GM19467 (cell line): ENCODE measurements at regions not wholly inside any gene's neighbourhood (a gene's known extent, or its start where the extent isn't known, plus 50 kb on each side); places are given as distances from the start of the nearest gene placed in this dataset.
"Not testable (repeated sequence)": the region's sequence is repeated elsewhere in the genome, so short reads cannot be mapped to it uniquely, and the experiment has no call there.

ENCODE experiments used
- ATAC-seq: cut with Tn5 transposase; IDR thresholded peaks from one replicate; pipeline ENCODE4 v1.9.1; 2021; ENCODE audit warnings: mild to moderate bottlenecking, moderate library complexity; ENCODE audit not compliant: unreplicated experiment

DNA sequence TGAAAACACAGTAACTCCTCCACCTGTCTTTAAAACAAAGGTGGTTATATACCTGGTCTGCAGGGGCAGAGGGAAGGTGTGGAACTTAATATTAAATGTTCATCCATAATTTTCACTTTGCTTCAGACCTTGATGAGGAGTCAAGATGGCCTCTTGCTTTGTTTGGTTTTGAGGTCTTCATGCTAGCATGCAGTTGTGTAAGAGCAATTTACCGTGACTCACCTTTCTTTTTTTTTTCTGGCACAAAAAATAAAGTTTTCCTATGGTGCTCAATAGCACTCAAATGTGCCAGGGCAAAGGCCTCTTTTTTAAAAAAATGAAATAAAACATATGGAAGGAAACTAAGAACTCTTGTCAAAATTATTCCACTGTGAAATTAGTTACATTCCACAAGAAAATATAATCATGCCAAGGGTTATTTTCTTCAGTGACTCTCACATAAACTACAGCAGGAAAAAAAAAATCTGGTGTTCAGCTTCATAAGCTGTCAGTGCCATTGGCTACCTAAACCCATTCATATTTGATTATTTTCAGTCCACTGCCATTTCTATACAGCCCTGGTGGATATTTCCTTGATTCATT lies 128.2 kb downstream of the SLC7A11 start:
- peak; percentile 25 for ATAC-seq

- not testable (repeated sequence) for ATAC-seq
These were observed 129.3 kb downstream of the SLC7A11 start for GRCh38 chr4:138112890-138113289.

DNA sequence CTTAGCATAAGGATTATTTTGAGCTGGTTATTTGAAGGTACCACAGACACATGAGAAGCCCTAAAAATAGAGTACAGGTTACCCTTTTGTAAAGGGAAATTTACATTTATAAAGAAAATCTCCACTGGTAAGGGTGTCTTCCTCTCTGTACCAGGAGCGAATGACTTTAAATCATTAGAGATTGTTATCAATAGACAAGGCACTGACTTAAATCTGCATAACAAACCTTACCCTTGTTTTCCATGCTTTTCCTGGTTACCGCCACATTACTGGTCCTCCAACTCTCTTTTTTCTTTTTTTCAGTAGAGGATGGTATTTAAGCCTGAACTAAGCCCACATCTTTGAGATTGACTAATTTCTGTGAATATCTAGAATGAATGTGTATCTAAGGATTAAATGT lies 129.8 kb downstream of the SLC7A11 start:
- ATAC-seq: no peak

DNA sequence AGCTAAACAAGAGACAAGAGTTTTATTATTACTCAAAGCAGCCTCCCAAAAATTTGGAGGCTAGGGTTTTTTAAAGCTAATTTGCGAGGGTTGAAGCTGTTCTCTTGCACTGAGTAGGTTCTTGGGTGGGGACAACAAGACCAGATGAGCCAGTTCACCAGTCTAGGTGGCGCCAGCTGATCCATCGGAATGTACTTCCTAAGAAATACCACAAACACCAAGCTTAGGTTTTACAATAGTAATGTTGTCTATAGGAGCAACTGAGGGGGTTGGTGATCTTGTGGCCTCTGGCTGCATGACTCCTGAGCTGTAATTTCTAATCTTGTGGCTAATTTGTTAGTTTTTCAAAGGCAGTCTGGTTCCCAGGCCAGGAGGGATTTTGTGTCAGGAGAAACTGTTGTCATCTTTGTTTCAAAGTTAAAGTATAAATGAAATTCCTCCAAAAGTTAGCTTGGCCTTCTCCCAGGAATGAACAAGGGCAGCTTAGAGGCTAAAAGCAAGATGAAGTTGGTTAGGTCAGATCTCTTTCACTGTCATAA lies 130.6 kb downstream of the SLC7A11 start:
- ATAC-seq: no peak

DNA sequence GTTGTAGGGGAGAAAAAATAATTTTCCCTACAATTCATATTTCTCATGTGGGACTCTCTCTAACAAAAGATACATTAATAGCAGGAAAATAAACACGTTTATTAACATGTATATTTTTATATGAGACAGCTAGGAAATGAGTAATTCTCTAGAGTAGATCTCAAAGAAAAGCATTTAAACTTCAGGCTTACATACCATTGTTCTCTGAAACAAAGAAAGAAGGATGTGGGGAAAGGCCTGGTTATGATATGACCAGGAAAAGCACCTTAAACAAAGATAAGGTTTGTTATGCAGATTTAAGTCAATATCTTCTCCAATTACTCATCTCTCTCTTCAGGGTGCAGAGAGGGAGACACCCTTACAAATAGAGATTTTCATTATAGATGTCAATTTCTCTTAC lies 131.3 kb downstream of the SLC7A11 start:
- no peak for ATAC-seq

DNA sequence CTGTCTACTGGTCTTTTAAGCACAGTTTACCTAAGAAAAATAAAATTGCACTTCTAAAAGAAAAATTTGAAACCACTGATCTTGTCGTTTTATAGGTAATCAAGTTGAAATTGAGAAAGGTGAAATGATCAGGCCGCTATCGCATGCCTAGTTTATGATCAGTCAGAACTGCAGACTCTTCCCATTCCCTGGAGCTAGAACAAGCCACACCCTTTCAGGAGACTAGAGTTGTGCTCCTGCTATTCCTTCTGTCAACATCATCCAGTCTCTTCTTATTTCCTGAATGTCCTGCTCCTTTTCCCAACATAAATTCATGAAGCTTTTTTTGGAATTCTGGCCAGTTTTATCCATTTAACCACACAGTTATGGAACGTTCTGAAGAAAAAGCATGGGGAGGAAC lies 135.1 kb downstream of the SLC7A11 start:
- no peak for ATAC-seq

DNA sequence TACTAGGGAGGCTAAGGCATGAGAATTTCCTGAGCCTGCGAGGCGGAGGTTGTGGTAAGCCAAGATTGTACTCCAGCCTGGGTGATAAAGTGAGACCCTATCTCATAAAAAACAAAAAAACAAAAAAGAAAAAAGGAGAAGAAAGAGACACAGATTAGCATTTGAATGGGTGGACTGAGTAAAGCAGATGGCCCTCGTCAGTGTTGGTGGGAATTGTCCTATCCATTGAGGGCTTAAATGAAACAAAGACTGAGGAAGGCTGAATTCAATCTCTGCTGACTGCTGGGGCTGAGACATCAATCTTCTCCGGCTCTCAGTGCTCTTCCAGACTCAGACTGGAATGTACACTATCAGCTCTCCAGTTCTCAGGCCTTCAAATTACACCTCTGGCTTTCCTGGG lies 136.8 kb downstream of the SLC7A11 start:
- ATAC-seq: no peak

DNA sequence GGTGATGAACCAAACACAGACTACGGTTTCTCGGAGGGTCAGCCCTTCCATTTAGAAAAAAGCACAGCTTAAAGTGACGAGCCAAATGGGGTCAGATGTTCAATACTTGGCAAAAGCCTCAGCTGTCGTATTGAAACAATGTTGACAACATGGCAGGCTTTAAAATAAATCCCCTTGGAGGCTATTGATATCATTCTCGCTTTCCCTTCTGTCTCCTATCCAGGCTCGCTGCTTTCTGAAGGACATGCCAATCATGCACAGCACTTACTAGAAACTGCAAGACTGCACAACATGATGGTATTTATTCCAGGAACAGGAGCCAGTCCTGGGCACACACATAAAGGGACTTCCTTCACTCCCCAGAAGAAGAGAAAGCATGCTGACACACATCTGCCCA lies 137.9 kb downstream of the SLC7A11 start:
- no peak for ATAC-seq

GRCh38 chr4:138103597-138104283 lies 138.4 kb downstream of the SLC7A11 start:
- no peak for ATAC-seq

DNA sequence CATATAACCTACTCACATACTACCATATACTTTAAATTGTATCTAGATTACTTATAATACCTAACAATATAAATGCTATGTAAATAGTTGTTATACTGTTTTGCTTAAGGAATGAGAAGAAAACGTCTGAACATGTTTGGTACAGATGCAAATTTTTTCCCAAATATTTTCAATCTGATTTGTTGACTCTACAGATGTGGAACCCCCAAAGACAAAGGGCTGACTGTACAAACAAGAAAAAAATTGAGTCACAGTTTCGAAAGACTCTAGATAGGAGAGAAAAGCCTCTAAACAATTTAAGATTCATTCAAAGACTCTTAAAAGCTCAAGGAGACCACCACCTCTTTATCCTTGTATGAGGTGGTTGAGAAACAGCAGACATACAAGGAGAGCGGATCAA lies 142.8 kb downstream of the SLC7A11 start:
- ATAC-seq: no peak

DNA sequence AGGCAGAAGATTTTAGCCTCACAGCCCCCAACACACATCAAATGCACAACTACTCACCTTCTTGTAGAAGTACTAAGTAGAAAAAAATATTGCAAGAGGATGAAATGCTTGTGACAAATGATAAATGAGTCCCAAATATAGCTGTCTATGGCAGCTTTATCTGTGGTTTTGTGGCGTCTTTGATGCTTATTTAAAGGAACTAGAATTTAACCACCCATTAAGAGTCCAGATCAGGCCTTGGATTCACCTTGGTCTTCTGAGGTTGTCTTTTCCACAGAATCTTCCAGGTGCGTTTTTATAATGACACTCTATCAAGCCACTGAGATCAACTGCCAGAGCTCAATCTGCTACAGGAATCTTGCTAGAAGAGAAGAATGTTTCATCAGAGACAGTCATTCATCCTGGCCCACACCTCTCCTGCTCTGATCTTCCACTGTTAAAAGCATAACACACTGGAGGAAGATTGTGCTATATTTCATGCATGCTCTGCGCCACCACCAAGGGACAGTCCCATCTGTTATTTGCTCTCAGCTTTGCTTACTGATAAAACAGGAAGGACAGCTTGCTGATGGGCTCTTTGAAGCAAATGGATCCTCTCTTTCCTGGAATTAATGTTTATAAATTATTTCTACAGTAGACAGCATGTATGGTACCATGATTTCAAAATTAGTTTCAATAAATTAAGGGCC lies 144.1 kb downstream of the SLC7A11 start:
- no peak for ATAC-seq

DNA sequence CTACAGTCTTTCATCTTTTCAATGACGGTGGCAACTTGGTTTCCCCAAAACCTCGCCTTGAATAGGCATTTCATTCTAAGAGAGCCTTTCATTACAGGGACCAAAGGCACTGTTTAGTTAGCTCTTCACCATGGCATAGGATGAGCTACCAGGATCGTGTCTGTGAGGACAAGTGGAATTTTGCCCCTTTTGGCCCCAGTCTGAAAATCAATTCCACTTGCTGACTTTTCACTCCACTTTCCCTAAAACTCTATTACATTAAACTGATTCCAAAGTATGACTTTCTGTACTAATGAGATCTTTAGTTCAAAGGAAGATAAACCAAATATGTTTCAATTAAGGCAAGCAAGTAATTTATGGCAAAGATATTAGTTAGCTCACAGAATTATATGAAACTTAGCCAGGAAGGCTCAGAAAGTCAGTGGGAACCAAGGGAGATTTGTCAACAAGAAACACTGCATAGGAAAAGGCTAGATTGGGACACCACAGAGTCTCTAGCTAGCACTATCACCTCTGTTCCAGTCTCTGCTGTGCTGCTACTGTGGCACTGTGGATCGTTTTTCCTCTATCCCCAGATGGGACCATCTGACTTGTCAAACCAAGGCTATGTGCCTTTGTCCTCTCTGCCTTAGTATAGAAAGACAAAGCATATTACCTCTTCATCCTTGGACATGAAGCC lies 145.6 kb downstream of the SLC7A11 start:
- ATAC-seq: no peak

DNA sequence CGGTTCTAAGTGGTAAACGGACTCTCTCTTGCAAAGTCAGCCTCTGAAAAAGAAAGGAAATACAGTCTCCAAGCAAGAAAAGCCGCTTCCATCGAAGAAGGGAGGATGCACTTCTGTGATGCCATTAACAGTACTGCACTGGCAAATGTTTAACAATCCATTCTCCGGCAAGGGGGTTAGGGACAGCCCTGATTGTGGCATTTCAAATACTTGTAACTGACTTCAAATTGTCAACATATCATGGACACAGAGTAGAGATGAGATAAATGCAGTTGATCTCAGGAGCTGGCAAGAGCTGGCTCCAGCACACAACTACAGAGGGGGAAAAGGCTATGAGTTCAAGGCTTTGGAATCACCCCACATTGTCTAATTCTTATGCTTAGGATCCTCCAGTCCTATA lies 146.8 kb downstream of the SLC7A11 start:
- ATAC-seq: no peak

DNA sequence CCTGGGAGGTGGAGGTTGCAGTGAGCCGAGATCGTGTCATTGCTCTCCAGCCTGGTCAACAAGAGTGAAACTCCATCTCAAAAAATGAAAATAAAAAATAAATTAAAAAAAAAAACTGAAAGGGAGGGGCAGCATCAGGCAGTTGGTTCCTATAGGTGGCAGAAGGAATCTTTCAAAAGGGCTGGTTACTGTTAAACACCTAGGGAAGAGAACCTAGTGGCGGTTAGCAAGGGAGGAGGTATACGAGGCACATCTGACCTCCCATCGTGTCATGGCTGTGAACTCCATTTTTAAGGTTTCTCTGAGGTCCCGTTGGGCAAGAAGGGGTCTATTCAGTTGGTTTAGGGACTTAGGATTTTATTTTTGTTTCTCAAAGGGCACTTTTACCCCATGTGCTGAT lies 150.1 kb downstream of the SLC7A11 start:
- no peak for ATAC-seq

- no peak for ATAC-seq
These were observed 151.1 kb downstream of the SLC7A11 start for GRCh38 chr4:138090918-138091676.

DNA sequence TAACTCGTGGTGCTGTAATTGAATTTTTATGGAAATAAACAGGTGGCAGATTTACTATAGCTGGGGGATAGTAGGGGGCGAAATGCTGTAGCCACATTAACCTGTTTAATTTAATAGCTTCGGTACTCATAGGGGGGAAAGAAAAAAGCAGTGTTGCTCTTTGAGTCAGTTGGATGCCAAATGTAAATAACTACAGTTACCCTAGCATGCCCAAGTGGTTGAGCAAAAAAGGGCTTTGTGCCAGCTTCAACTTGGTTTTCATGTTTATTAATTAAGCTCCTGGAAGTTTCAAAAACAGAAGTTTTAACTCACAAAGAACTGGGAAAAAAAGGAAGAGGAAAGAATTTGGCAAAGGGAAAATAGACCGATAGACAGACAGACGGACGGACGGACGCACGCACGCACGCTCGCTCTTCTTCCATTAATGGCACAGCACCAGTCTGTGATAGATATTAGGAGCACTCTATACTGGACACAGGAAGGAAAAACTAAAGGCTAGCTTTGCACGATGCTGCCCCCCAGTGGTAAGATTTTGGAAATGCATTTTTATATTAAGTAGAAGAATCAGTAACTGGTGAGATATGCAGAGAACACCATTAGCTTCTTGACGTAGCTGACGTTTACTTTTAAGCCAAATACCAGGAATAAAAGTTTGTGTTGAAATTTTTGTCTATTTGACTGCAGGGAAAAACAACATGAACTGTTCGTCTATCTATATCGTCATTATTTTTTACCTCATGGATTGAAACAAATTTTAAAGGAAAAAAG lies 151.8 kb downstream of the SLC7A11 start:
- ATAC-seq: peak; percentile 73

- no peak for ATAC-seq
These were observed 153.5 kb downstream of the SLC7A11 start for GRCh38 chr4:138088449-138089208.

DNA sequence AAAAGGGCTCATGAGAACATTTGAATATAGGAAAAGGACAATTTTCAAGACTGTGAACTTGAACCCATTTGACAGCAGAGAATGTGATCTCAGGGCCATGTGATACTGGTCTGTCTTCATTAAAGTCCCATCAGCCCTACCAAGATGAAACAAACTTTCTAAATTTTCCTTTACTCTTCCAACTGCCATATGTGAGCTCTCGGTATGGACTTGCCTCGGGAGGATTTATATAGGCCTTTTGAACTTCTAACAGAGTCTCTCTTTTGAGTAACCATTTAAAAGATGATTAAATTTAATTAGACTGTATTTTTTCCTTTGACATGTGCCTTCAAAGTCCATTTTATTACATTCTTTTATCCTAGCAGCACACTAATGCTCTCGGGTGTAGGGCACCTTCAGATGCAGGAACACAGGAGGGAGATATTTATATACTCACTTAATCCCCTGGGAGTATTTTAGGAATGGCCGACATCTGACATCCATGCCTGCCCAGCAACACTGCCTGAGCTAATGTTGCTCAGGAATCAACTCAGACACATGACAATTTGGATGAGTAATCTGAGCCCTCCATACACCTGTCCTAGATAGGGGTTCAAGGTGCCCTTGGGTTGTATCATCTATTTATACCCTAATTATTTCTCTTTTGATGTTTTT lies 155.0 kb downstream of the SLC7A11 start:
- ATAC-seq: no peak

GRCh38 chr4:138086611-138087041 lies 155.5 kb downstream of the SLC7A11 start:
- no peak for ATAC-seq
